SH-SY5Y (cell line): ENCODE measurements at regions not wholly inside any gene's neighbourhood (a gene's known extent, or its start where the extent isn't known, plus 50 kb on each side); places are given as distances from the start of the nearest gene placed in this dataset.

Experiments
- GATA2 ChIP-seq: IDR thresholded peaks from 2 replicates; pipeline ENCODE4 v1.6.1; 2011; ENCODE audit warnings: mild to moderate bottlenecking, low read depth, low read length
- GATA3 ChIP-seq: IDR thresholded peaks from 2 replicates; pipeline ENCODE4 v1.6.1; 2011; ENCODE audit warnings: low read depth, mild to moderate bottlenecking, low read length, moderate library complexity

DNA sequence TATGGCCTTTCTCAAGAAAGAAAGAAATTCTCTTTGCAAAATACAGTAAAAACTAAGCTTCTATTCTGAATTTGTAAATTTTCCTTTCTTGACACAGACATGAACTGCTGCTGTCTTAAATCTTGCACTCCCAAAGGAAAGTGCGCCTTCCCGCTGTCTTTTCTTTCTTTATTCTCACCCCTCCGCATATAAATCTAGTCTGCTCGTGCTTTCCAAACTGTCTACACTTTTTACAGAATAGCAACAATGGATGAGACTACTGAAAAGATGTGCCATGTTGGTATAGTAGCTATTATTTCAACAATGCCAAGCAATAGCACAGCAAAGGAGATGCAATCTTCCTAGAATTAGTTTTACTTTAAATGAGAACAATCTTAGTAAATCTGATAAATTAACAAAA is 328.8 kb upstream of the PDE3A start:
- TF ChIP-seq GATA3 = no peak
- TF ChIP-seq GATA2 = no peak

DNA sequence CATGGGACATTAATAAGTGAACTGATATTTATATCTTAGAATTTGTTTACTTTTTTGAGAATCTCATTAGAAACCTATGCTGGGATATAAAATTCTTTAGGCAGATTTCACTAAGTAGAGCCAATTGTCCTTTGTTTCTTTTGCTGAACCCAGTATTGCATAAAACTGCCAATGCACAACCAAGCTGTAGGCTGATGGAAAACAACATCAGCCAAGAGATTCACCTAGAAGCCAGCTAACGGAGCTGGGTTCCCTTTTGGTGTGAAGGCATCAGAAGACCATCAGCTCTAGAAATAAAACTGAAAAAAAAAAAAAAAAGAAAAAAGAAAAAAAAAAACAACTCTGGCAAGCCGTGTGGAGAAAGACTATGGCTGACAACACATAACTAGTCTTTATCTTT is 328.2 kb upstream of the PDE3A start:
- TF ChIP-seq GATA2 = no peak
- no peak for TF ChIP-seq GATA3

DNA sequence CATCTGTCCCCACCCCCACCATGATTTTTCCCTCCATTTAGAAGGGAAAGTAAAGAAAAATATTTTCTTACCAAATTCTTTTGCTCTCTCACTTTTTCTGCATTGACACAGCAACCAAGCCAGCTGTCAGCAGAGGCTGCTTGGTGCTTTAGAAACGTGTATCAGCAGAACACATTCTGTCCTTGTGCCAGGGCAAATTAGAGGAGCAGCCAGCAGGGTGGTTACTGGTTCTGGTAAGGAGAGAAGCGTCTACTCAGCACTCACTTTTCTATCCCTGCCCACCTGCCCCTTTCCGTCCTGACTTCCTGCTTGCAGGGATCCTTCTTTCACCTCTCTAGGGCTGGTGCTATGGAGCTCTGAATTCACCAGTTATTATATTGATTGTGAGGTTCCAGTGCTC is 327.5 kb upstream of the PDE3A start:
- TF ChIP-seq GATA3 = no peak
- TF ChIP-seq GATA2 = no peak

DNA sequence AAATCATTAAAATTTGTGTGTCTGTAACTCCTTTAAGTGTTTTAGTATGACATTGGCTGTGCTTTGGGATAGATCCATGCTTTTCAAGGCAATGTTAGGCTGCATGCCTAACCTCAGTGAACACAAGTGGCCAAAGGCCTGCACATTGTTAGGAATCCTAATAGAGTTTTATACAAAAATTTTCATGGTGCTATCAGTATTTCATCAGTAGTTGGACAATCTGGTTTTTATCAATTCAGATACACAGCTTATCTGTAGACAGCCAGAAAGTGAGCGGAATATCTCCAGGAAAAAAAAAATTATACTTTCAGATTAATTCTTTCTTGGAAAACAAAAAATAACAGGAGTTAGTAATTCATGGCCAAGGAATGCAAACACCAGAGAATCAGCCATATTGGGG is 324.0 kb upstream of the PDE3A start:
- TF ChIP-seq GATA2 (no peak; the same call in 1 of the 2 replicates), GATA3 (peak; percentile 91)

DNA sequence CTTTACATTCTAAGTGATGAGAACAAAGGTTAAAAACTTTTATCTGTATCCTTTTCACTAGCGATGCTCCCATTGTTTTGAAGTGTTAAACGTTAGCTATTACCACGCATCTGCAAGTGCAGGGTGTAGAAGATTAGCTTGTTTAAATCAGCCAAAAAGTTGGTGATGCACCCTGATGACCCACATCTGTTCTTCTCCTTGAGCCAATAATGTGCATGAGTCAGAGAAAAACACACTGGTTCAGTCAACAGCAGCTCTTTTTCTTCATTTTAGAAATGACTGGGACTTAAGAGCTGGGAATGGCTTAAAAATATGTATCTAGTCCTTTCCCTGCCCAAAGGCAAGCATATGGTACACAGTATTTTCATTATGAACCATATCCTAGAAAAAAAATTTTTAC is 323.5 kb upstream of the PDE3A start:
- no peak for TF ChIP-seq GATA2

DNA sequence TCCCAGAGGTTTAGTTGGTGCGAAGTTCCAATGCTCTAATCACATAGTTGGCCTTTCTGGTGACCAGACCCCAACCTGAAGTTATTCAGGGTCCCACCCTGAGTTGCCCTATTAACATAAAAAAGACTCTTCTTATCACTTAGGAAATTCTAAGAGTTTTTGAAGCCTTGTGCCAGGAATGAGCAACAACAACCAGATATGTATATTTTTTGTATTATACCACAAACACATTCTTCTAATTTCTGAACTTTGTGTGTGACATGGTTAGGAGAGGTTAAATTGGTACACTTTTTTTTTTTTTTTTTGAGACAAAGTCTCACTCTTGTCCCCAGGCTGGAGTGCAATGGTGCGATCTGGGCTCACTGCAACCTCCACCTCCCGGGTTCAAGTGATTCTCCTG is 320.4 kb upstream of the PDE3A start:
- TF ChIP-seq GATA3 (no peak), GATA2 (no peak)

DNA sequence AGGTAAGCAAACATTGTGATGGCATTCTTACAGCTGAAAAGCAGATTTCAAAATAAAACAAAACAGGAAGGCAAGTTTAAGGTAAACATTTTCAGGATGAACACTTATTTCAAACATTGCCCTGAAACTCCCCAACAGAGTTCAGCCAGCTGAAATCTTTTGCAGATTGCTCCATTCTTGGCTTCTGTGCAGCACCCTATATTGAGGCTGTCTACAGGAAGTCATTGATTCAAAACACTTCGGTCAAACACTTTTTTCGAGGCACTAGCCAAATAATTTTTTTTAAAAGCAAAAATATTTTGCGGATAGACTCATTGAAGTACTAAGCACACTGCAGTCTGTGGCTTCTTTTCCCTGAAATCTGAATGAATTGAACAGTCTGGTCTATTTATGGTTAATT is 318.1 kb upstream of the PDE3A start:
- no peak for TF ChIP-seq GATA2
- no peak for TF ChIP-seq GATA3

DNA sequence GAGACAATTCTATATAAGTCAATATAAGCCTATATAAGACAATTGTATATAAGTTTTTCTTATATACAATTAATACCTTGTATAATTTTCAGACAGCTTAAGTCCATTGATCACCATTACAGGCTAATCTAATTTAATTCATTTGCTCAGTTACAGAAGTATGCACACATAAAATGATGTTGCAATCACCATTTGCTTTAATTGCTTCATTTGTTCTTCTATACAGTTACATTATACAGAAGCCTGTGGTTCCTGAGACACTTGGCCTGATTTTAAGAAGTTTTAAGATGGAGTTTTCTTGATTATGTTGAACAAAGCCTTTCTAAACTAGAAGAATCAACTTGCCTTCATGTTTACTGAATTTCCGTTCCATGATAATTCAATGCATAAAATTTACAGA is 314.6 kb upstream of the PDE3A start:
- TF ChIP-seq GATA3 (no peak), GATA2 (no peak)

DNA sequence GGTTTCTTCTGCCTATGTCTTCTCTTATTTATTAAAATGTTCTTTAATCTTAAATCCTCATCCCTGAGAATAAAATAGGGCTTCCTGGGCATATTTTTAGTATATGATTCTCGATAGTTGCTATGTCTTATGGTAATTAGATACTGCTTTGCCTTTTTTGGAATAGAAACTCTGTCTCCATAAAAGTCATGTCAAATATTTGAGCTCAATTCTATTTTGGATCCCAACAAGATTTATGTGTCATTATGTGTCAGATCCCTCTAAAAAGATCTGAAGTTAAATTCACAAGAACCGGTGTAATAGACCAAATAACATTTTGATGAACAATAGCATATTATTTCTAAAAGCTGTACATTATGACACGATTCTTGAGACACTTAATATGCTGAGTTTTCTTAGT is 312.5 kb upstream of the PDE3A start:
- TF ChIP-seq GATA2 = no peak
- TF ChIP-seq GATA3 = no peak

DNA sequence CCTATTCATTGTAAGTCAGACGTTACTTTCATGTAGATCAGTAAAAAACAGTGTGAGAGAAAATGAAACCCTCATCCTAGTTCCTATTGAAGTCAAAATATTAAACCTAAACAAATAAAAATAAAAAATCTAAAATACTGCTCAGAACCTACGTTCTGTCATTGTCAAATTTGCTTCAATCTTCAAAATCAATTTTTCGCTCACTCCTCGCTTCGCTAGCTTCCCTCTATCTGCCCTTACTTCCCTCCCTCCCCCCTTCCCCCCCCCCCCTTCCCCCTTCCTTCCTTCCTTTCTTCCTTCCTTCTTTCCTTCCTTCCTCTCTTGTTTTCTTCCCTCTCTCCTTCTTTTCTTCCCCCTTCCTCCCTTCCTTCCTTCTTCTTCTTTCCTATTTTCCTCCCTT is 310.9 kb upstream of the PDE3A start:
- TF ChIP-seq GATA2 (no peak), GATA3 (no peak)

DNA sequence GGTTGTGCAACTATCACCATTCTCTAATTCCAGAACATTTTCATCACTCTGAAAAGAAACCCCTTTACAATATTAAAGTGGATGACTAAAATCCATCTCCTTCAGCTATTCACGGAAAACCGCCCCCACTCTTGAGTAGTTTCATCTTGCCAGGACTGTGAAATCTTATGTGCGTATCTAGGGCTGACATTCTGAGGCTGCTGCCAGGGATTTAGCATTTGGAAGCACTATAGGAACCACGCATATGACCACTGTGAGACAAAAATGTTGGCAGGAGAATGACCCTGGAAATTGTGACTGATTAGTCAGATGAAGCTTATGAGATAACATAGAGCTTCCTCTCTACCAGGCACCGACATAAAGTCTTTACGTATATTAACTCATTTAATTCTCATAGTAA is 305.2 kb upstream of the PDE3A start:
- TF ChIP-seq GATA3 = no peak
- TF ChIP-seq GATA2 = no peak

DNA sequence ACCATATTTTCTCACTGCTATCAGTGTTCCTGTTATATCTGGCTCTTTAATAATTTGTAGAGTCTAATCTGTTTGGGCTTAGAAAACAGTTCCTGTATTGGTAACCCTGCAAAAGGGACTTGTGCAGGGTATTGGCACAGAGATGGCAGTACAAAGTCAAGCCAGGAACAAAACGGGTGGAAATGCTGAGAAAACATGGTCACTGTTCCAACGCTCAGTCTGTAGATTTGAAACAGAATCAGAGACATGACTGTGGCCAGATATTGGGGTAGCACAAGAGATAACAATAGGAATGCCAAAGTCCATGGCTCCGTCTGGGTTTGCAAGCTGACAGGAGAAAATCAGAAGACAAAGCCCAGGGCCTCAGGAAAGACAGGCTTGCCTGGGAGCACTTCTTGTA is 290.7 kb upstream of the PDE3A start:
- TF ChIP-seq GATA3 (no peak), GATA2 (no peak)

DNA sequence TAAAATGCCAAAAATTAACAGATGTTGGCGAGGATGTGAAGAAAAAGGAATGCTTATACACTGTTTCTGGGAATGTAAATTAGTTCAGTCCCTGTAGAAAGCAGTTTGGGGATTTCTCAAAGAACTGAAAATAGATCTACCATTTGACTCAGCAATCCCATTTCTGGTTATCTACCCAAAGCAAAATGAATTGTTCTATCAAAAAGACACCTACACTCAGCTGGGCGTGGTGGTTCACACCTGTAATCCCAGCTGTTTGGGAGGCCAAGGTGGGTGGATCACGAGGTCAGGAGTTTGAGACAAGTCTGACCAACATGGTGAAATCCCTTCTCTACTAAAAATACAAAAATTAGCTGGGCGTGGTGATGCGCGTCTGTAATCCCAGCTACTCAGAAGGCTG is 279.3 kb upstream of the PDE3A start:
- TF ChIP-seq GATA3 = no peak
- TF ChIP-seq GATA2 = no peak

DNA sequence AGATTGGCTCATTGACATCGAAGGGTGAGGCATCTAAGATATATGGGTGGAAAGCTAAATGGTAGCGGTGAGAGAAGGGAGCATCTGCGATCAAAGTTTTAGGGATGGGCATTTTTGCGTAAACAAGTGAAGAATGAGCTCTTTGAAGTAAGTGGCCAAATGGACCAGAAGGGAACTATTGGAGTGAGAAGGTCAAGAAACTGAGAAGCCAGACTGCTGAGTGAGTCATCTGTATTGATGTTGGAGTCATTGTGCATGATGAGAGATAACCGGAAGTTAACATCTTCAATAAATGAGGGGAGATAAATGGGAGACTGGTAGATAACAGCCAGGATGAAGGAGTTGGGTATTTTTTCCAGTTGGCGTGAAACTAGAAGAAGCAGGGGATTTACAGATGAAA is 271.9 kb upstream of the PDE3A start:
- TF ChIP-seq GATA2 (no peak), GATA3 (no peak)

DNA sequence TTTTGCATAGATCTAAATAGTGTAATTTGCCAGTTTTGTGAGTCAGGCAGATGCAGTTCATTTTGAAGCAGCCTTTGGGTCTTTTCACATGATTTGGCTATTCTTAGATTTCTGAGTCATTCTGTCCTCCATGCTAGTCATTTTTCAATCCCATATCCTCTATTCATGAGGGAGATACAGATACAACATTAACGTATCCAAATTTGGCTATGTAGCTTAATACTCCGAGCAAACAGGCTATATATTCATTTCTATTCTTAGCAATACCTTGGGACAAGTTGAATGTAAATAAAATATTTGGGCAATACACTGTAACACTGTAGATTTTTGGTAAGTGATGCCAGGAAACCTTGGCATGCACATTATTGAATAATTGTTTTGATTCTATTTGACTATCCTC is 270.7 kb upstream of the PDE3A start:
- TF ChIP-seq GATA2 = no peak
- no peak for TF ChIP-seq GATA3

DNA sequence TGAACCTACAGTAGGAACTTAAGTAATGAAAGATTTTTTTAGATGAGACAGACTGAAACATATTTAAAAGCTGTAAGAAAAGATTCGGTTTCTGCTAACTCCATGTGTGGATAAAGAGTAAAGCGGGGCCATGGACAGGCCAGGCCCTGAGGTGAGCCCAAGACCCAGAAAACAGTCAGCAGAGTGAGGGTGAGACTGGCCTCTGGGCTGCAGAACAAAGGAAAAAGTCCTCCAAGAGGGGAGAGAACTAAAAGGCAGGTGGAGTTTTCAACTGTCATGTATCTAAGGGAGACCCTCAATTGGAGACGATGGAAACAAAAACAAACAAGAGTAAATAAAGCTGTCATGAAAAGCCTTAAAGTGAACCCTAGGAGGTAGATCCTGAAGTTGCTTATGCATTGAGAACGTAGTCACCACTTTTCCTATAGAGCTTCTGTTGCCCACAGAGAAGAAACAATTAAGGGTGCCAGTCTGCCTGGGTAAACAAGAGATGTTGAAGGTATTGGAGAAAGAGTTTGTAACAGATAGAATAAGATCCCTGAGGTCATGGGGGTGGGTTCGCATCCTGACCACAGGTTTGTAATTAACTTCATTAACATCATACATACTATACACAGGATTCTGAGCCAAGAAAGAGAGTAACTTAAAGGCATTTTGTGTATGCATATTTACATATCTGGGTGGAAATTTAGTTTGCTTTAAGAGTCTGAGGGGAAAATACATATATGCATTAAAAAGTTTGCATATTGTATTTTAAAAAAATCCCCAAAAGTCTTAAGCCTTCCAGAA is 268.7 kb upstream of the PDE3A start:
- TF ChIP-seq GATA3 = no peak
- TF ChIP-seq GATA2 = no peak

DNA sequence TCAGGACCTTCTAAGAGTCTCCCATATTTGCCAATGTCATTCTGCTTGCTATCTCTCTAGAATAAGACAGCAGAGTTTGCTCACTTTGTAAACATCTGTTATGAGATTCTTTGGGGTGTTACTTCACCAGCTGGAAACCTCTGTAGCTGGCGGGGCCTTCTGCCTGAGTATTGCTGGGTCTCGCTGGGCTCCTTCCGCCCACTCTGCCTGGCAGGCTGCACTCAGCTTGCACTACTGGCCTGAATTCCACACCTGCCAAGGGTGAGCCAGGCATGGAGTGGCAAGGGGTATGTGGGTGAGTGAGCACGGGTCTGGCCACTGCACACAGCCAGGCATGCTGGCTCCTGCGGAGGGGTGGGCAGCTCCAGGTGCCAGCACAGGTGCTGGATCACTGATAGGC is 267.3 kb upstream of the PDE3A start:
- TF ChIP-seq GATA2 = no peak
- TF ChIP-seq GATA3 = no peak
